ENCODE measurements at regions not wholly inside any gene's neighbourhood (a gene's known extent, or its start where the extent isn't known, plus 50 kb on each side); places are given as distances from the start of the nearest gene placed in this dataset.
"Not testable (repeated sequence)": the region's sequence is repeated elsewhere in the genome, so short reads cannot be mapped to it uniquely, and the experiment has no call there.

- Histone ChIP-seq H4K20me1 (ENCODE audit: insufficient read depth, low read depth, low read length) (no peaks in the 10 kb centered on the region), H3K36me3 (ENCODE audit: insufficient read depth, low read length) (no peaks in the 10 kb centered on the region), H3K4me1 (ENCODE audit: low read length) (no peaks in the 10 kb centered on the region), H3K27me3 (ENCODE audit: low read length) (no peaks in the 10 kb centered on the region), H3K79me2 (ENCODE audit: low read length) (no peaks in the 10 kb centered on the region), H3K9ac (ENCODE audit: low read length) (no peak overlapping the region), H2AFZ (ENCODE audit: low read length) (no peak overlapping the region), H3K4me2 (ENCODE audit: low read depth, low read length, poor library complexity, severe bottlenecking) (no peak overlapping the region), H3K4me3 (ENCODE audit: low read length) (no peak overlapping the region), H3K9me3 (ENCODE audit: low read length) (no peaks in the 10 kb centered on the region), H3K9me2 (replicated peaks; ENCODE audit: insufficient read depth, low read length) (no peaks in the 10 kb centered on the region), H3K27ac (ENCODE audit: low read length) (no peak overlapping the region)
- DNase-seq, result no peak
These were observed 409.7 kb upstream of the PIK3R1 start for GRCh38 chr5:67805666-67806348.

GRCh38 chr5:67802766-67803165, 412.8 kb upstream of the PIK3R1 start:
- H3K27me3 ChIP-seq (ENCODE audit: low read length), result no peaks in the 10 kb centered on the region
- H3K4me3 ChIP-seq (ENCODE audit: low read length), result no peak overlapping the region
- H3K9me2 ChIP-seq (replicated peaks; ENCODE audit: insufficient read depth, low read length), result no peaks in the 10 kb centered on the region
- no peak overlapping the region for H3K27ac ChIP-seq (ENCODE audit: low read length)
- no peak overlapping the region for H3K4me2 ChIP-seq (ENCODE audit: low read depth, low read length, poor library complexity, severe bottlenecking)
- no peaks in the 10 kb centered on the region for H3K4me1 ChIP-seq (ENCODE audit: low read length)
- H4K20me1 ChIP-seq (ENCODE audit: insufficient read depth, low read depth, low read length), result no peaks in the 10 kb centered on the region
- H3K9ac ChIP-seq (ENCODE audit: low read length), result no peak overlapping the region
- no peaks in the 10 kb centered on the region for H3K79me2 ChIP-seq (ENCODE audit: low read length)
- H2AFZ ChIP-seq (ENCODE audit: low read length), result no peak overlapping the region
- H3K9me3 ChIP-seq (ENCODE audit: low read length), result no peaks in the 10 kb centered on the region
- no peak for DNase-seq
- H3K36me3 ChIP-seq (ENCODE audit: insufficient read depth, low read length), result no peaks in the 10 kb centered on the region

DNA sequence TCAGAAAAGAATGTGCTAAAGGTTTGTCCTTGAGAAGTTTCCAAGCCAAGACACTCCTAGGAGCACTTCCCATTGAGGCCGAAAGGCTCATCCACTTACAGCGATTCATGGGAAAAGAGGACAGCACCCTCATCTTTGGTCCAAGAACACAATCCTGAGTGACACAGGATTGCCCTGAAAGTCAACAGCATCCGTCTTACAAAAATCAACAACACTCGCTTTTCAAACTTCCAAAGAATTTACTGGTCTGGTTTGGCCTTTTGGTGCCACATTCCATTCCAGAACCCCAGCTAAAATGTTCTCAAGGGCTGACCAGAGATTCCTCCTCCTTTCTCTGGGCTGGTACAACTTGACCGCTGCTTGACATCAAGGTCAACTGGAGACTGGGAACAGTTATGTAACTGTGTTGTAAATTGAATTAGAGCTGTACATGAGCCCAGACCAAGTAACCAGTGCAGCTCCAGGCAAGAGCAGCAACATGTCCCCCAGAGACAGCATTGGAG, 415.8 kb upstream of the PIK3R1 start:
- H3K4me3 ChIP-seq (ENCODE audit: low read length), result no peak overlapping the region

GRCh38 chr5:67798470-67798869, 417.1 kb upstream of the PIK3R1 start:
- not testable (repeated sequence) for H3K36me3 ChIP-seq (ENCODE audit: insufficient read depth, low read length); H3K9ac ChIP-seq (ENCODE audit: low read length); H3K79me2 ChIP-seq (ENCODE audit: low read length); H3K9me3 ChIP-seq (ENCODE audit: low read length); H3K27me3 ChIP-seq (ENCODE audit: low read length); H3K27ac ChIP-seq (ENCODE audit: low read length); H2AFZ ChIP-seq (ENCODE audit: low read length); H4K20me1 ChIP-seq (ENCODE audit: insufficient read depth, low read depth, low read length); H3K4me3 ChIP-seq (ENCODE audit: low read length); DNase-seq; H3K9me2 ChIP-seq (replicated peaks; ENCODE audit: insufficient read depth, low read length); H3K4me1 ChIP-seq (ENCODE audit: low read length); H3K4me2 ChIP-seq (ENCODE audit: low read depth, low read length, poor library complexity, severe bottlenecking)

More for the DNA sequence above, 415.8 kb upstream of the PIK3R1 start:
- Histone ChIP-seq H3K27me3 (ENCODE audit: low read length) (no peaks in the 10 kb centered on the region), H3K36me3 (ENCODE audit: insufficient read depth, low read length) (no peaks in the 10 kb centered on the region), H2AFZ (ENCODE audit: low read length) (no peak overlapping the region), H3K79me2 (ENCODE audit: low read length) (no peaks in the 10 kb centered on the region), H4K20me1 (ENCODE audit: insufficient read depth, low read depth, low read length) (no peaks in the 10 kb centered on the region), H3K9ac (ENCODE audit: low read length) (no peak overlapping the region), H3K4me2 (ENCODE audit: low read depth, low read length, poor library complexity, severe bottlenecking) (no peak overlapping the region), H3K4me1 (ENCODE audit: low read length) (no peaks in the 10 kb centered on the region), H3K27ac (ENCODE audit: low read length) (no peak overlapping the region), H3K9me3 (ENCODE audit: low read length) (no peaks in the 10 kb centered on the region), H3K9me2 (replicated peaks; ENCODE audit: insufficient read depth, low read length) (no peaks in the 10 kb centered on the region)
- DNase-seq, result no peak

DNA sequence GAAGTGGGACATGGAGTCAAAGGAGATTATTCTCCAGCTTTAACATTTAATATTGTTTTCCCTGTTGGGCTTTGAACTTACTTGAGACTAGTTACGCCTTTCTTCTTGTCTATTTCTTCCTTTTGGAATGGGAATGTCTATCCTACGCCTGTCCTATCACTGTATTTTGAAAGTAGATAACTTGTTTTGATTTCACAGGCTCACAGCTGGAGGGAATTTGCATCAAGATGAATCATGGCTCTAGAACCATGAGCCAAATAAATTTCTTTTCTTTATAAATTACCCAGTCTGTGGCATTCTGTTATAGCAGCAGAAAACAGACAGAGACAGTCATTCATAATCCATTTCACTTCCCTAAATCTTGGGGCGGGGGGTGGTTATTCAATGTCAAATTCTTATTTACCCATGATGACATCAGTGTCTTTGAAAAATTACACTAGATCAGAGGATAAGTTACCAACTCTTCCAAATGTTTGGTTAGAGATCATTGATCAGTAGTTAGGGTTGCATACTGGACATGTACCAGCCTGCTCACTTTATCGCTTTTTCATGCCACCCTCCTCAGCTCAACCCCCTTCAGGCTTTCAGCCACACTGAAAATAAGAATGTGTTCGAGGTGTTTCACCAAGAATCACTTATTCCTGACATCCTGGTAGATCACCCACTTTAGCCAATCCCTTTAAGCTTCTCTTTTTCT, 419.6 kb upstream of the PIK3R1 start:
- Histone ChIP-seq H3K4me1 (ENCODE audit: low read length) (no peaks in the 10 kb centered on the region), H4K20me1 (ENCODE audit: insufficient read depth, low read depth, low read length) (no peaks in the 10 kb centered on the region), H3K79me2 (ENCODE audit: low read length) (no peaks in the 10 kb centered on the region), H3K9me2 (replicated peaks; ENCODE audit: insufficient read depth, low read length) (no peaks in the 10 kb centered on the region), H3K27ac (ENCODE audit: low read length) (no peak overlapping the region), H3K27me3 (ENCODE audit: low read length) (no peaks in the 10 kb centered on the region), H3K36me3 (ENCODE audit: insufficient read depth, low read length) (no peaks in the 10 kb centered on the region), H3K9ac (ENCODE audit: low read length) (no peak overlapping the region), H2AFZ (ENCODE audit: low read length) (no peak overlapping the region), H3K9me3 (ENCODE audit: low read length) (no peaks in the 10 kb centered on the region), H3K4me2 (ENCODE audit: low read depth, low read length, poor library complexity, severe bottlenecking) (no peak overlapping the region), H3K4me3 (ENCODE audit: low read length) (no peak overlapping the region)
- DNase-seq, result no peak

- Histone ChIP-seq H3K36me3 (ENCODE audit: insufficient read depth, low read length) (no peaks in the 10 kb centered on the region), H2AFZ (ENCODE audit: low read length) (no peak overlapping the region), H3K9me2 (replicated peaks; ENCODE audit: insufficient read depth, low read length) (no peaks in the 10 kb centered on the region), H3K79me2 (ENCODE audit: low read length) (no peaks in the 10 kb centered on the region), H3K9ac (ENCODE audit: low read length) (no peak overlapping the region), H4K20me1 (ENCODE audit: insufficient read depth, low read depth, low read length) (no peaks in the 10 kb centered on the region), H3K4me3 (ENCODE audit: low read length) (no peak overlapping the region), H3K4me1 (ENCODE audit: low read length) (no peaks in the 10 kb centered on the region), H3K4me2 (ENCODE audit: low read depth, low read length, poor library complexity, severe bottlenecking) (no peak overlapping the region), H3K27ac (ENCODE audit: low read length) (no peak overlapping the region), H3K9me3 (ENCODE audit: low read length) (no peaks in the 10 kb centered on the region), H3K27me3 (ENCODE audit: low read length) (no peaks in the 10 kb centered on the region)
- DNase-seq, result no peak
These were observed 421.6 kb upstream of the PIK3R1 start for GRCh38 chr5:67793966-67794365.

DNA sequence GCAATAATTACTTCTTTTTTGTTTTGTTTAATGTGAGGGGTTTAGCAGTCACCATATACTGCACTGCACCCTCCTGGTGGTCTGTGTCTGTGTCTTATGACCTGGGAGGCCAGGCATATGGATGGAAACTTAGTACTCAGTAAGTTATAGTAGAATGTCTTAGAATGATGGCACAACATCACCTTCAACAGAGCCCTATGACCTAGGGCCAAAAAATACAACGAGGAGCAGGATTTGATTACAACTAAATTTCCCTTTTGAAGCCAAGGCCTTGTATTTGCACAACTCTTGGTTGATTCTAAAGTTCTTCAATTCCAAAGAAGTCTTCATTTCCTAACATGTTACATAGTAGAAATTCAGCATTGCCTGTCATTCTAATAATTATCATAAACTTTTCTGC, 422.1 kb upstream of the PIK3R1 start:
- H2AFZ ChIP-seq (ENCODE audit: low read length), result no peak overlapping the region
- no peak overlapping the region for H3K9ac ChIP-seq (ENCODE audit: low read length)
- H3K27me3 ChIP-seq (ENCODE audit: low read length), result no peaks in the 10 kb centered on the region
- no peak overlapping the region for H3K27ac ChIP-seq (ENCODE audit: low read length)
- no peaks in the 10 kb centered on the region for H3K9me3 ChIP-seq (ENCODE audit: low read length)
- H3K79me2 ChIP-seq (ENCODE audit: low read length), result no peaks in the 10 kb centered on the region
- no peaks in the 10 kb centered on the region for H4K20me1 ChIP-seq (ENCODE audit: insufficient read depth, low read depth, low read length)
- no peaks in the 10 kb centered on the region for H3K36me3 ChIP-seq (ENCODE audit: insufficient read depth, low read length)
- H3K9me2 ChIP-seq (replicated peaks; ENCODE audit: insufficient read depth, low read length), result no peaks in the 10 kb centered on the region
- no peak for DNase-seq
- H3K4me2 ChIP-seq (ENCODE audit: low read depth, low read length, poor library complexity, severe bottlenecking), result no peak overlapping the region
- no peak overlapping the region for H3K4me3 ChIP-seq (ENCODE audit: low read length)
- no peaks in the 10 kb centered on the region for H3K4me1 ChIP-seq (ENCODE audit: low read length)

DNA sequence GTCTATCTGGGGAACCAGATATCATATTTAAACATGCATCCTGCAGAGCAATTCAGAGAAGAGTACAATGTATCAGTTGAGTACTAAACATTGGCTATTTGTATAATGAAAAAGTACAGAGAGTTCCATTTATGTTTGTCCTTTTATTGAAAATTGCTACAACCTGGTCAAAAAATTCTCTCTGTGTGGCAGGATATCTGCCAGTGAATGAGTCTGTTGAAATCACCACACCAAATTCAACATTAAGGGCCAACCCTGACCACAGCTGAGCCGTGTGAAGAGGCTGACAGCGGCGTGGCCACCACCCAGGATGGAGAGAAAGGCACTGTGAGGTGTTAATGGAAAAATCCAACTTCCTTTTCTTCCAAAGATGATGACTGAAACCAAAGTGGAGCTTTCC, 422.7 kb upstream of the PIK3R1 start:
- H3K36me3 ChIP-seq (ENCODE audit: insufficient read depth, low read length), result no peaks in the 10 kb centered on the region
- no peak overlapping the region for H3K9ac ChIP-seq (ENCODE audit: low read length)
- H4K20me1 ChIP-seq (ENCODE audit: insufficient read depth, low read depth, low read length), result no peaks in the 10 kb centered on the region
- no peaks in the 10 kb centered on the region for H3K9me2 ChIP-seq (replicated peaks; ENCODE audit: insufficient read depth, low read length)
- H2AFZ ChIP-seq (ENCODE audit: low read length), result no peak overlapping the region
- H3K27ac ChIP-seq (ENCODE audit: low read length), result no peak overlapping the region
- H3K79me2 ChIP-seq (ENCODE audit: low read length), result no peaks in the 10 kb centered on the region
- H3K4me1 ChIP-seq (ENCODE audit: low read length), result no peaks in the 10 kb centered on the region
- no peak overlapping the region for H3K4me2 ChIP-seq (ENCODE audit: low read depth, low read length, poor library complexity, severe bottlenecking)
- no peaks in the 10 kb centered on the region for H3K27me3 ChIP-seq (ENCODE audit: low read length)
- H3K4me3 ChIP-seq (ENCODE audit: low read length), result no peak overlapping the region
- no peak for DNase-seq
- H3K9me3 ChIP-seq (ENCODE audit: low read length), result no peaks in the 10 kb centered on the region
